Colon (tissue), 2 donors: ENCODE measurements at regions not wholly inside any gene's neighbourhood (a gene's known extent, or its start where the extent isn't known, plus 50 kb on each side); places are given as distances from the start of the nearest gene placed in this dataset.

Experiments used
- FAIRE-seq: peaks from 2 replicates; lab custom pipeline; 2012; peaks lifted over from hg19 to GRCh38; lab: Jason Lieb, UNC
- donor health status: control.
- donor health status: control.

GRCh38 chr10:6642876-6643275 is 62.8 kb upstream of the PRKCQ start:
- FAIRE-seq, result no peak

- FAIRE-seq, result peak; percentile 21
Observed at GRCh38 chr10:6640433-6641040, 60.5 kb upstream of the PRKCQ start.

GRCh38 chr10:6637053-6637452 is 57.0 kb upstream of the PRKCQ start:
- FAIRE-seq, result no peak

GRCh38 chr10:6635784-6636183 is 55.7 kb upstream of the PRKCQ start:
- FAIRE-seq, result no peak
